Sigmoid colon (tissue), 6 donors: ENCODE measurements at regions not wholly inside any gene's neighbourhood (a gene's known extent, or its start where the extent isn't known, plus 50 kb on each side); places are given as distances from the start of the nearest gene placed in this dataset.

ENCODE experiments used
- DNase-seq: peaks from one replicate; pipeline ENCODE4 v3.0.0-alpha.2; 2019
- H3K27ac ChIP-seq, 4 donors: fragments of 200-600 bp; sonication (generic); one replicate each; pipeline ENCODE4 v1.5.1; 2016 to 2019; ENCODE audit warnings: mild to moderate bottlenecking in 1 of 4
- H3K27me3 ChIP-seq, 3 donors: fragments of 200-600 bp; sonication (generic); one replicate each; pipeline ENCODE4 v1.5.1; 2019; ENCODE audit warnings: mild to moderate bottlenecking in 1 of 3
- H3K36me3 ChIP-seq, 4 donors: fragments of 200-600 bp; sonication (generic); one replicate each; pipeline ENCODE4 v1.5.1; 2016 to 2019
- H3K4me1 ChIP-seq, 4 donors: fragments of 200-600 bp; sonication (generic); one replicate each; pipeline ENCODE4 v1.5.1; 2017 to 2019
- H3K4me3 ChIP-seq, 4 donors: fragments of 200-600 bp; sonication (generic); one replicate each; pipeline ENCODE4 v1.5.1; 2017 to 2019; ENCODE audit warnings: mild to moderate bottlenecking in 2 of 4, moderate library complexity in 1 of 4
- H3K9me3 ChIP-seq, 4 donors: fragments of 200-600 bp in 3 of 4; sonication (generic) in 3 of 4; one replicate each; pipeline versions ENCODE4 v1.5.1 to v1.6.1; 2013 to 2019
- EP300 ChIP-seq, 4 donors: sonication (generic); formaldehyde crosslinking; IDR thresholded peaks; one replicate each; pipeline ENCODE4 v1.6.1; 2017; ENCODE audit warnings: antibody characterized with exemption in 4 of 4
- POLR2A ChIP-seq, 2 donors: fragments of 450-650 bp; IDR thresholded peaks; one replicate each; pipeline ENCODE4 v1.6.1; 2016; ENCODE audit warnings: antibody characterized with exemption in 2 of 2, mild to moderate bottlenecking in 2 of 2, moderate library complexity in 2 of 2
- POLR2AphosphoS5 ChIP-seq, 4 donors: sonication (generic); formaldehyde crosslinking; IDR thresholded peaks; one replicate each; pipeline ENCODE4 v1.6.1; 2017; ENCODE audit warnings: antibody characterized with exemption in 4 of 4
- WGBS, 2 donors: extraction: QIAGEN DNeasy Blood & Tissue Kit; methylation state at CpG; one replicate each; pipeline ENCODE4 v1.1.7; 2013; 5-methylcytosine and 5-hydroxymethylcytosine counted together
- intact Hi-C: fragments of 100-400 bp; cut with DNase I; formaldehyde crosslinking; loops from one replicate; pipeline ENCODE4 v1.15.1; 2023
- TF ChIP-seq, protein P1 (sequence below), 4 experiments: fragments of 450-650 bp in 3 of 4; fragments of 200-600 bp in 1 of 4; IDR thresholded peaks; one replicate each; pipeline ENCODE4 v1.5.1; 2016 to 2019; ENCODE audit warnings: antibody characterized with exemption in 4 of 4, mild to moderate bottlenecking in 3 of 4, moderate library complexity in 2 of 4
- donor health status: healthy with polysubstance abuse.
- donor health status: healthy.

DNA sequence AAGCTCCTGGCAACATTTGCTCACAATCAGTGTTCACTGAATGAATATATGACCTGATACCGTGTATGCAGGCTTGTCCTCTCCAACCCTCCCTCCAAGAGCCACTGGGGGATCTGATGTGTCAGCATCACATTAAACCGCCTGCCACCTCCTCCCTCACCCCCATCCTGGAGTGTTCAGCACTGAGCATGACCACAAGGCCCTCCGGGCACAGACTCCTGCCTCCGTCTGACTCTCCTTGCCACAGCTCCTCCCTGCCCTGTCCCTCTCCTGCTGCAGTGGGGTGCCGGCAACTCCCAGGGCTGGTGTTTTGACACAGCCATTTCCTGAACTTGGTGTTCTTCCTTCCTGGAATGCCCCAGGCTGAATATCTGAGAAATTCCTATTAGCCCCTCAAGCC, 136.7 kb downstream of the FCRL5 start:
- Histone ChIP-seq H3K4me3 (no peak overlapping the region), H3K36me3 (no peaks in the 10 kb centered on the region), H3K27me3 (no peaks in the 10 kb centered on the region), H3K27ac (no peak overlapping the region), H3K4me1 (no peaks in the 10 kb centered on the region), H3K9me3 (no peaks in the 10 kb centered on the region)
- intact Hi-C loops: no loop called here
- TF ChIP-seq EP300 (IDR thresholded peaks at IDR 0.05) (no peak), POLR2AphosphoS5 (IDR thresholded peaks at IDR 0.05) (no peak), POLR2A (IDR thresholded peaks at IDR 0.05) (no peak)
- TF ChIP-seq, protein P1, sequence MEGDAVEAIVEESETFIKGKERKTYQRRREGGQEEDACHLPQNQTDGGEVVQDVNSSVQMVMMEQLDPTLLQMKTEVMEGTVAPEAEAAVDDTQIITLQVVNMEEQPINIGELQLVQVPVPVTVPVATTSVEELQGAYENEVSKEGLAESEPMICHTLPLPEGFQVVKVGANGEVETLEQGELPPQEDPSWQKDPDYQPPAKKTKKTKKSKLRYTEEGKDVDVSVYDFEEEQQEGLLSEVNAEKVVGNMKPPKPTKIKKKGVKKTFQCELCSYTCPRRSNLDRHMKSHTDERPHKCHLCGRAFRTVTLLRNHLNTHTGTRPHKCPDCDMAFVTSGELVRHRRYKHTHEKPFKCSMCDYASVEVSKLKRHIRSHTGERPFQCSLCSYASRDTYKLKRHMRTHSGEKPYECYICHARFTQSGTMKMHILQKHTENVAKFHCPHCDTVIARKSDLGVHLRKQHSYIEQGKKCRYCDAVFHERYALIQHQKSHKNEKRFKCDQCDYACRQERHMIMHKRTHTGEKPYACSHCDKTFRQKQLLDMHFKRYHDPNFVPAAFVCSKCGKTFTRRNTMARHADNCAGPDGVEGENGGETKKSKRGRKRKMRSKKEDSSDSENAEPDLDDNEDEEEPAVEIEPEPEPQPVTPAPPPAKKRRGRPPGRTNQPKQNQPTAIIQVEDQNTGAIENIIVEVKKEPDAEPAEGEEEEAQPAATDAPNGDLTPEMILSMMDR (IDR thresholded peaks at IDR 0.05): no peak
- WGBS, 2 donors: 86 to 88% methylated on average over 5 of the region's 5 CpGs
- no peak for DNase-seq

DNA sequence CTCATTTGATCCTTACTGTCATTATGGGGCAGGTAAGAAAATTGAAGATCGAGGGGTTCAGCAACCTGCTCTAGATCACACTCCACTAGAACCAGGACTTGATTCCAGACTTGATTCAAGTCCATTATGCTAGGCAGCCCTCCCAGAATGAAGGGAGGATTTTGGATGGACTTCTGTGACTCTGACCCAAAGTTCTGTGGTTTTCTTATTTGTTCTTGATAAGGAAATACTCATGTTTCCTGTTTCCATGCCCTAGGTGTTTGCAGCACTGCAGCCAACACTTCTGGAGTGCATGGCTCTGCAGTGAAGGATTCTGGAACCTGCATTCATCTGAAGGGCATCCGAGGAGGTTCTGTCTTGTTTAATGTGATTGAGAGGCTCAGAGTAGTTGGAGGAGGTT, 140.0 kb downstream of the FCRL5 start:
- TF ChIP-seq, protein P1 (IDR thresholded peaks at IDR 0.05): no peak
- no peak overlapping the region for H3K4me3 ChIP-seq
- no peak overlapping the region for H3K27ac ChIP-seq
- no peaks in the 10 kb centered on the region for H3K27me3 ChIP-seq
- intact Hi-C loops: no loop called here
- no peaks in the 10 kb centered on the region for H3K4me1 ChIP-seq
- 85% methylated on average over 2 of the region's 2 CpGs for WGBS, 2 donors
- no peaks in the 10 kb centered on the region for H3K9me3 ChIP-seq
- no peaks in the 10 kb centered on the region for H3K36me3 ChIP-seq
- DNase-seq: no peak

DNA sequence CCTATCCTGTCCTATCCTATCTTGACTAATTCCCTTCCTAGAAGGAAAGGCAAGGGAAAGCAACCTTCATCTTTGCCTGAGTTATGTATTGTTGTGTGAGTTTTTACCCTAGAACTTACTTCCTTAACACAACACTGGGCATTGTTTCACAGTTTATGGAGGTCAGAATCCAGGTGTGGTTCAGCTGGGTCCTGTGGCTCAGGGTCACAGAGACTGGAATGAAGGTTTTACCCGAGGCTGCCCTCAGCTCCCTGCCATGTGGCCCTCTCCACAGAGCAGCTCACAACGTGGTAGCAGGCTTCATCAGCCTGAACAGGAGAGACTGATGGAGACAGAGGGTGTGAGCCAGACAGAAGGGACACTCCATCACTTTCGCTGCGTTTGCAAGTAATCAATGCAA, 140.5 kb downstream of the FCRL5 start:
- no peak for TF ChIP-seq EP300 (IDR thresholded peaks at IDR 0.05)
- TF ChIP-seq, protein P1 (IDR thresholded peaks at IDR 0.05): no peak
- TF ChIP-seq POLR2A (IDR thresholded peaks at IDR 0.05): no peak
- TF ChIP-seq POLR2AphosphoS5 (IDR thresholded peaks at IDR 0.05): no peak
- intact Hi-C loops: no loop called here
- Histone ChIP-seq H3K27ac (no peak overlapping the region), H3K4me3 (no peak overlapping the region), H3K4me1 (no peaks in the 10 kb centered on the region), H3K9me3 (no peaks in the 10 kb centered on the region), H3K27me3 (no peaks in the 10 kb centered on the region), H3K36me3 (no peaks in the 10 kb centered on the region)
- no peak for DNase-seq
- WGBS, 2 donors: 56 to 76% methylated on average over 4 of the region's 4 CpGs

DNA sequence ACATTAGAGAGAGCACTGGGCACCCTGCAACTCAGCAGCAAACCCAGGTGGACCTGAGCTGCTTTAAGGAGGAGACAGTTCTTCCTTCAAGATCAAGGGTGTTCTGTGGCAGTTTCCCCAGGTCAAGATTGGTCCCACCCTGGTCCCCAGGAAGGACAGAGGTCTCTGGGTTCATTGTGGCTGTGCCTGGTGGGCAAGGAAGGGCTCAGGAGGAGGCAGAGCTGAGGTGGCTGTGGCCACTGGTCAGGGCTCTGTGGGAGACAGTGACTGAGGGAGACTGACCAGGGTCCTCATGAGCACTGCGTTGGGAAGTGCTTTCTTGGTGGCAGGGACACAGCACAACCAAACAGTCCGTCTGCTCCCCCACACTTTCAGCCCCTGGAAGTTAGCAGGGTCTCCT, 141.3 kb downstream of the FCRL5 start:
- Histone ChIP-seq H3K4me3 (no peak overlapping the region), H3K36me3 (no peaks in the 10 kb centered on the region), H3K4me1 (no peaks in the 10 kb centered on the region), H3K9me3 (no peaks in the 10 kb centered on the region), H3K27me3 (no peaks in the 10 kb centered on the region), H3K27ac (no peak overlapping the region)
- intact Hi-C loops: no loop called here
- WGBS, 2 donors: 96 to 98% methylated on average over 2 of the region's 2 CpGs
- DNase-seq: no peak
- TF ChIP-seq POLR2A (IDR thresholded peaks at IDR 0.05): no peak
- no peak for TF ChIP-seq POLR2AphosphoS5 (IDR thresholded peaks at IDR 0.05)
- no peak for TF ChIP-seq EP300 (IDR thresholded peaks at IDR 0.05)
- TF ChIP-seq, protein P1 (IDR thresholded peaks at IDR 0.05): no peak

DNA sequence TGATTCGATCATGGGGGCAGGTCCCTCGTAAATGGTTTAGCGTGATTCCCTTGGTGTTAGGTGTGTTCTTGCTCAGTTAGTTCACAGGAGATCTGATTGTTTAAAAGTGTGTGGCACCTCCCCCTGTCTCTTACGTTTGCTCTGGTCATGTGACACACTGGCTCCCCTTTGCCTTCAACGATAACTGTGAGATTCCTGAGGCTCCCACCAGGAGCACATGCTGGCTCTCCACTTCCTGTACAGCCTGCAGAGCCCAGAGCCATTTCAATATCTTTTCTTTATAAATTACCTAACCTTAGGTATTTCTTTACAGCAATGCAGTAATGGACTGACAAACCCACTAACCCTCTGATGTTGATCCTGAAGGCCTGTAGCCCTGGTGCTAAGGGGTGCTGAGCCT, 141.9 kb downstream of the FCRL5 start:
- Histone ChIP-seq H3K9me3 (no peaks in the 10 kb centered on the region), H3K27ac (no peak overlapping the region), H3K4me3 (no peak overlapping the region), H3K4me1 (no peaks in the 10 kb centered on the region), H3K36me3 (no peaks in the 10 kb centered on the region), H3K27me3 (no peaks in the 10 kb centered on the region)
- TF ChIP-seq POLR2A (IDR thresholded peaks at IDR 0.05) (no peak), POLR2AphosphoS5 (IDR thresholded peaks at IDR 0.05) (no peak), EP300 (IDR thresholded peaks at IDR 0.05) (no peak)
- TF ChIP-seq, protein P1 (IDR thresholded peaks at IDR 0.05): no peak
- WGBS, 2 donors: 79 to 81% methylated on average over 5 of the region's 5 CpGs
- intact Hi-C loops: no loop called here
- DNase-seq: no peak
